ENCODE measurements at regions not wholly inside any gene's neighbourhood (a gene's known extent, or its start where the extent isn't known, plus 50 kb on each side); places are given as distances from the start of the nearest gene placed in this dataset.
"Not testable (repeated sequence)": the region's sequence is repeated elsewhere in the genome, so short reads cannot be mapped to it uniquely, and the experiment has no call there.

- H3K9me3 Mint-ChIP-seq, result peaks cover 8% of the 10 kb centered on the region
- H3K36me3 Mint-ChIP-seq, result peaks cover 2% of the 10 kb centered on the region
- H3K27ac Mint-ChIP-seq, result no peak overlapping the region
- DNase-seq (ENCODE audit: low spot score in 2 of 2) (no peak), ATAC-seq (ENCODE audit: low read depth) (no peak)
- H3K4me1 Mint-ChIP-seq, result no peaks in the 10 kb centered on the region
- H3K4me3 Mint-ChIP-seq, result no peak overlapping the region
- H3K27me3 Mint-ChIP-seq, result no peaks in the 10 kb centered on the region
Observed at GRCh38 chr6:9295644-9296043, 860.3 kb upstream of the SLC35B3 start.

DNA sequence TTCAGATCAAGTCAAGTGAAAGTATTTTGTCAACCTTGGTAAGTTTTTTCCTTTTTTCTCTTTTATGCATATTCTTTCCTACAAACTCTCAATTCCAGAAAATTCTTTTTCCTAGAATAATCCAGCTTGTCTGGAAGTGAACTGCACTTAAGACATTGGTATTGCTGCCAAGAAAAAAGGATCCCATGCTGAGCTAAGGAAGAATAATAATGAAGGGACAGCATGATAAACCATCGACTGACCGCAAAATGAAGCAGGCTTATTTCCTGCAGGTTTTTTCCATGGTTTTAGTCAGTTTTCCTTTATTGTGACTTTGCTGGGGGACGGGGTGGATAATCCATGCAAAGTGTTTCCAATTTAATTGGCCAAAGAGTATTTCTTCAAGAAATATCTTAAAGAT, 857.6 kb upstream of the SLC35B3 start:
- H3K4me1 Mint-ChIP-seq, result no peaks in the 10 kb centered on the region
- H3K27ac Mint-ChIP-seq, result no peak overlapping the region
- no peak for ATAC-seq (ENCODE audit: low read depth)

GRCh38 chr6:9290342-9290741, 855.0 kb upstream of the SLC35B3 start:
- not testable (repeated sequence) for H3K4me3 Mint-ChIP-seq

More for the DNA sequence above, 857.6 kb upstream of the SLC35B3 start:
- H3K27me3 Mint-ChIP-seq, result no peaks in the 10 kb centered on the region
- H3K4me3 Mint-ChIP-seq, result no peak overlapping the region
- H3K9me3 Mint-ChIP-seq, result peaks cover 8% of the 10 kb centered on the region
- DNase-seq (ENCODE audit: low spot score in 2 of 2), result no peak
- H3K36me3 Mint-ChIP-seq, result peaks cover 2% of the 10 kb centered on the region

GRCh38 chr6:9272671-9273070, 837.3 kb upstream of the SLC35B3 start:
- Mint-ChIP-seq H3K27me3 (no peaks in the 10 kb centered on the region), H3K4me3 (no peak overlapping the region), H3K27ac (no peak overlapping the region), H3K4me1 (no peaks in the 10 kb centered on the region), H3K9me3 (no peaks in the 10 kb centered on the region), H3K36me3 (no peaks in the 10 kb centered on the region)
- ATAC-seq (ENCODE audit: low read depth) (no peak), DNase-seq (ENCODE audit: low spot score in 2 of 2) (no peak)

More at GRCh38 chr6:9290342-9290741, 855.0 kb upstream of the SLC35B3 start:
- not testable (repeated sequence) for DNase-seq (ENCODE audit: low spot score in 2 of 2); ATAC-seq (ENCODE audit: low read depth); H3K36me3 Mint-ChIP-seq; H3K9me3 Mint-ChIP-seq; H3K27me3 Mint-ChIP-seq; H3K4me1 Mint-ChIP-seq; H3K27ac Mint-ChIP-seq

- Mint-ChIP-seq H3K27ac (no peak overlapping the region), H3K9me3 (peaks cover 3% of the 10 kb centered on the region), H3K27me3 (no peaks in the 10 kb centered on the region), H3K4me1 (no peaks in the 10 kb centered on the region), H3K36me3 (no peaks in the 10 kb centered on the region), H3K4me3 (no peak overlapping the region)
- DNase-seq (ENCODE audit: low spot score in 2 of 2) (no peak), ATAC-seq (ENCODE audit: low read depth) (no peak)
Observed at GRCh38 chr6:9266741-9267140, 831.4 kb upstream of the SLC35B3 start.

DNA sequence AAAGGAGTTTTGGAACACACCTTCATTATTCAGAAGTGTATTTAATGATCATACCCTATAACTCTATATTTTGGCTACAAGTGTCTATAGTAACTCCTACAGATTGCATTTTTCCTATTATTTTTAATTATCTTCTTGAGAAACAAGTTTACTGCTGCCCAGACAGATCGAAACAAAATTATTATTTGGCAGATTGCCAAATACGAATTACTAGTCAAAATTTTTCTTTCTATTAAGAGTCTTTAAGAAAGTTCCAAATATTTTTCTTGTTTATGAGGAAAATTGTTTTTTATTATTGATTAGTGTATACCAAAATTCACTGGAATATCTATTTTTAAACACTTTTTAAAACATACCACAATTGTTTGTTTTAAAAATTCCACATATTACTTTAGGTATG, 821.9 kb upstream of the SLC35B3 start:
- no peak for ATAC-seq (ENCODE audit: low read depth)
- Mint-ChIP-seq H3K27me3 (no peaks in the 10 kb centered on the region), H3K4me3 (no peak overlapping the region), H3K27ac (no peak overlapping the region), H3K36me3 (no peaks in the 10 kb centered on the region), H3K4me1 (no peaks in the 10 kb centered on the region), H3K9me3 (peaks cover 8% of the 10 kb centered on the region)
- DNase-seq (ENCODE audit: low spot score in 2 of 2), result no peak

GRCh38 chr6:9254251-9254650, 818.9 kb upstream of the SLC35B3 start:
- no peaks in the 10 kb centered on the region for H3K36me3 Mint-ChIP-seq
- no peak overlapping the region for H3K4me3 Mint-ChIP-seq
- ATAC-seq (ENCODE audit: low read depth) (no peak), DNase-seq (ENCODE audit: low spot score in 2 of 2) (no peak)
- H3K27ac Mint-ChIP-seq, result no peak overlapping the region
- H3K4me1 Mint-ChIP-seq, result no peaks in the 10 kb centered on the region
- H3K27me3 Mint-ChIP-seq, result no peaks in the 10 kb centered on the region
- H3K9me3 Mint-ChIP-seq, result no peaks in the 10 kb centered on the region

- Mint-ChIP-seq H3K36me3 (no peaks in the 10 kb centered on the region), H3K27ac (no peak overlapping the region), H3K9me3 (no peaks in the 10 kb centered on the region), H3K4me3 (no peak overlapping the region), H3K27me3 (no peaks in the 10 kb centered on the region), H3K4me1 (no peaks in the 10 kb centered on the region)
- DNase-seq (ENCODE audit: low spot score in 2 of 2) (no peak), ATAC-seq (ENCODE audit: low read depth) (no peak)
Observed at GRCh38 chr6:9252799-9253198, 817.5 kb upstream of the SLC35B3 start.

GRCh38 chr6:9250852-9251251, 815.5 kb upstream of the SLC35B3 start:
- no peak for ATAC-seq (ENCODE audit: low read depth)
- no peaks in the 10 kb centered on the region for H3K4me1 Mint-ChIP-seq

GRCh38 chr6:9248133-9248532, 812.8 kb upstream of the SLC35B3 start:
- Mint-ChIP-seq H3K9me3 (no peaks in the 10 kb centered on the region), H3K4me1 (no peaks in the 10 kb centered on the region), H3K27me3 (no peaks in the 10 kb centered on the region), H3K4me3 (no peak overlapping the region), H3K27ac (no peak overlapping the region), H3K36me3 (no peaks in the 10 kb centered on the region)
- ATAC-seq (ENCODE audit: low read depth), result no peak
- no peak for DNase-seq (ENCODE audit: low spot score in 2 of 2)

More at GRCh38 chr6:9250852-9251251, 815.5 kb upstream of the SLC35B3 start:
- H3K27me3 Mint-ChIP-seq, result no peaks in the 10 kb centered on the region
- no peaks in the 10 kb centered on the region for H3K36me3 Mint-ChIP-seq
- H3K9me3 Mint-ChIP-seq, result no peaks in the 10 kb centered on the region
- H3K4me3 Mint-ChIP-seq, result no peak overlapping the region
- no peak overlapping the region for H3K27ac Mint-ChIP-seq
- DNase-seq (ENCODE audit: low spot score in 2 of 2), result no peak

DNA sequence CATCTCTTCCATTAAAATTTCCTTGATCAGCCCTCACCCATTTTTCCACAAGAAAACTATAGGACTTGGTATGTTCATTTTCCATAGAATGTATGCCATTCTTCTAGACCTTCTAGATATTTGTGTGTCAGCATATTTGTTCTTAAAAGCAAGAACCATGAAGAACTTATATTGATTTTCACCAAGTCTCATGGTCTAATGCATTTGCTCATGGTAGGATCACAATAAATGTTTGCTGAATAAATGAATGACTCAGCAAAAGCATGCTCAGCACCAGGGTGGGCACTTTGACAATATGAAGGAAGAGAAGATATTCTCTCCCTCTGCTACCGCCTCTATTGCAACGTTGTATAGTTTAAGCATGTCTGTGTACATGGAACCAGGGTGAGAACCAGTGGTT, 805.5 kb upstream of the SLC35B3 start:
- Mint-ChIP-seq H3K4me3 (no peak overlapping the region), H3K9me3 (peaks cover 2% of the 10 kb centered on the region), H3K27me3 (no peaks in the 10 kb centered on the region), H3K36me3 (no peaks in the 10 kb centered on the region), H3K27ac (no peak overlapping the region), H3K4me1 (no peaks in the 10 kb centered on the region)
- no peak for ATAC-seq (ENCODE audit: low read depth)
- no peak for DNase-seq (ENCODE audit: low spot score in 2 of 2)

DNA sequence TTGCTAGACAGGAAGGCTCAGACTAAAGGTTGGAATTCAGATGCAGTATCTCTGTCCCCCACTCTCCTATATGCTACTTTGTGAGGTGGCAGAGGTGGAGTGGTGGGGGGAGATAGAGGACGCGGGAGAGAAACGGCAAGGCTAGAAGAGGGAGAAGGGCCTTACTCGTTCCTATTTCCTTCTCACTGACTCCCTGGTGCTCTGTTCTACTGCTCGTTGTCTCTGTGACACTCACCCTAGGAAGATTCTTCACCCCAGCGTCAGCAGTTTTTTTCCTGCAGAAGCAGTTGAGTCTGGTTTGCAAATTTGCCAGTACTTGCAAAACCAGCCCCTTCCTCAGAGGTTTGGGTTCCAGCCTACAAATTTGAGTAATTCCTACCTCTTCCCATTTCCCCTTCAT, 801.1 kb upstream of the SLC35B3 start:
- H3K4me1 Mint-ChIP-seq, result no peaks in the 10 kb centered on the region
- no peak overlapping the region for H3K27ac Mint-ChIP-seq
- peaks cover 9% of the 10 kb centered on the region for H3K9me3 Mint-ChIP-seq
- no peak overlapping the region for H3K4me3 Mint-ChIP-seq
- ATAC-seq (ENCODE audit: low read depth), result no peak
- no peak for DNase-seq (ENCODE audit: low spot score in 2 of 2)
- H3K27me3 Mint-ChIP-seq, result no peaks in the 10 kb centered on the region
- H3K36me3 Mint-ChIP-seq, result no peaks in the 10 kb centered on the region

- Mint-ChIP-seq H3K4me1 (no peaks in the 10 kb centered on the region), H3K27ac (no peak overlapping the region), H3K27me3 (no peaks in the 10 kb centered on the region), H3K9me3 (peaks cover 9% of the 10 kb centered on the region), H3K4me3 (no peak overlapping the region), H3K36me3 (no peaks in the 10 kb centered on the region)
- ATAC-seq (ENCODE audit: low read depth) (no peak), DNase-seq (ENCODE audit: low spot score in 2 of 2) (no peak)
Observed at GRCh38 chr6:9233686-9234085, 798.3 kb upstream of the SLC35B3 start.

GRCh38 chr6:9233226-9233625, 797.9 kb upstream of the SLC35B3 start:
- no peak for ATAC-seq (ENCODE audit: low read depth)
- Mint-ChIP-seq H3K4me3 (no peak overlapping the region), H3K36me3 (no peaks in the 10 kb centered on the region), H3K4me1 (no peaks in the 10 kb centered on the region), H3K9me3 (peaks cover 9% of the 10 kb centered on the region), H3K27ac (no peak overlapping the region), H3K27me3 (no peaks in the 10 kb centered on the region)
- no peak for DNase-seq (ENCODE audit: low spot score in 2 of 2)

DNA sequence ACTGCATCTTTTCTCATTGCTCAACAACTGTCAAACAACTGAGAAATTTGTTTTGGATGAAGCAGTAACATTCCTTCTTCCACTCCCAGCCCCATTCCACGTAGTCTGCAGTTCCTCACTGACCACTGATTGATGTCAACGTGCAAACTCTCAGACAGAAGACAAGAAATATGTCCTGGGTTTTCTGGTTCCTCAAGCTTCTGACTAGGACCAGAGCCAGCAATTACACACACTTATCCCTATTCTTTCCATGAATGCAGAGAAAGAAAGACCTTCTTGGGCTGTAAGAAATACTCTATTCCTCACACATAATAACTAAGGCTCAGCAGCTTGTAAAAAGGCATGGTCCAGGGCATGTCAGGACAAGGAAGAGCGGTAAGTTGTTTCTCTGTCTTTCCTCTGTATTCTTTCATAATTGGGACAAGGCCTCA, 790.1 kb upstream of the SLC35B3 start:
- Mint-ChIP-seq H3K27ac (no peak overlapping the region), H3K4me3 (no peak overlapping the region), H3K27me3 (no peaks in the 10 kb centered on the region), H3K4me1 (no peaks in the 10 kb centered on the region), H3K9me3 (peaks cover 12% of the 10 kb centered on the region), H3K36me3 (no peaks in the 10 kb centered on the region)
- DNase-seq (ENCODE audit: low spot score in 2 of 2), result no peak
- ATAC-seq (ENCODE audit: low read depth), result no peak

All from memory B cell (primary cell).